GM23338 (cell line): ENCODE measurements at regions not wholly inside any gene's neighbourhood (a gene's known extent, or its start where the extent isn't known, plus 50 kb on each side); places are given as distances from the start of the nearest gene placed in this dataset.

Source experiments
- ATAC-seq: fragments of 200-7000 bp; cut with Tn5 transposase; 3 replicates; pipeline ENCODE4 v1.9.1; 2020
- DNase-seq: peaks from one replicate; pipeline ENCODE4 v3.0.0-alpha.2; 2015; ENCODE audit warnings: low spot score
- H2AFZ ChIP-seq: fragments of 200-600 bp; sonication (generic); 2 replicates; pipeline ENCODE4 v1.8.0; 2016; ENCODE audit warnings: antibody characterized with exemption, mild to moderate bottlenecking, moderate library complexity
- H3F3A ChIP-seq: fragments of 200-600 bp; sonication (generic); replicated peaks from 2 replicates; pipeline ENCODE4 v1.8.0; 2017; ENCODE audit warnings: antibody characterized with exemption, mixed run types, low read depth
- H3K27ac ChIP-seq: fragments of 200-600 bp; sonication (generic); 2 replicates; pipeline ENCODE4 v1.6.1; 2016; ENCODE audit warnings: low read depth
- H3K27me3 ChIP-seq: fragments of 200-600 bp; sonication (generic); 2 replicates; pipeline ENCODE4 v1.8.0; 2016; ENCODE audit warnings: mild to moderate bottlenecking, mixed run types, moderate library complexity; ENCODE audit not compliant: insufficient read depth
- H3K36me3 ChIP-seq: fragments of 200-600 bp; sonication (generic); 2 replicates; pipeline ENCODE4 v1.8.0; 2016; ENCODE audit warnings: mild to moderate bottlenecking; ENCODE audit not compliant: insufficient read depth
- H3K4me1 ChIP-seq: fragments of 200-600 bp; sonication (generic); 2 replicates; pipeline ENCODE4 v1.8.0; 2016; ENCODE audit warnings: mild to moderate bottlenecking, moderate library complexity; ENCODE audit not compliant: insufficient read depth
- H3K4me2 ChIP-seq: fragments of 200-600 bp; sonication (generic); 2 replicates; pipeline ENCODE4 v1.7.1; 2017; ENCODE audit warnings: mixed run types
- H3K4me3 ChIP-seq: fragments of 200-600 bp; sonication (generic); 2 replicates; pipeline ENCODE4 v1.6.1; 2016; ENCODE audit warnings: mixed run types
- H3K79me2 ChIP-seq: fragments of 200-600 bp; sonication (generic); replicated peaks from 2 replicates; pipeline ENCODE4 v1.8.0; 2017; ENCODE audit warnings: mild to moderate bottlenecking; ENCODE audit not compliant: insufficient read depth
- H3K9me2 ChIP-seq: fragments of 200-600 bp; sonication (generic); 2 replicates; pipeline ENCODE4 v1.8.0; 2017; ENCODE audit not compliant: insufficient read depth
- H4K20me1 ChIP-seq: fragments of 200-600 bp; sonication (generic); replicated peaks from 2 replicates; pipeline ENCODE4 v1.8.0; 2017; ENCODE audit warnings: mild to moderate bottlenecking; ENCODE audit not compliant: insufficient read depth
- H3K27ac Mint-ChIP-seq: 2 replicates; pipeline ENCODE4 v1.8.0; 2020; ENCODE audit warnings: inconsistent platforms, mild to moderate bottlenecking, moderate library complexity, mixed read lengths
- H3K27me3 Mint-ChIP-seq: 3 replicates; pipeline ENCODE4 v1.8.0; 2022; ENCODE audit warnings: low read depth, mild to moderate bottlenecking, moderate library complexity, mixed read lengths, inconsistent platforms; ENCODE audit not compliant: insufficient read depth, poor library complexity
- H3K36me3 Mint-ChIP-seq: 3 replicates; pipeline ENCODE4 v1.8.0; 2021; ENCODE audit warnings: low read depth, mild to moderate bottlenecking, inconsistent platforms, moderate library complexity, mixed read lengths
- H3K4me1 Mint-ChIP-seq: 3 replicates; pipeline ENCODE4 v1.8.0; 2020; ENCODE audit warnings: mild to moderate bottlenecking, inconsistent platforms, mixed read lengths
- H3K4me3 Mint-ChIP-seq: 3 replicates; pipeline ENCODE4 v1.8.0; 2021; ENCODE audit warnings: moderate library complexity, mild to moderate bottlenecking, inconsistent platforms, mixed read lengths
- H3K9me3 Mint-ChIP-seq: 3 replicates; pipeline ENCODE4 v1.8.0; 2020; ENCODE audit warnings: moderate library complexity, mild to moderate bottlenecking, inconsistent platforms, mixed read lengths
- CREB1 ChIP-seq: fragments of 250-450 bp; sonication (Bioruptor Pico); IDR thresholded peaks from 2 replicates; pipeline ENCODE4 v1.5.0; 2020; ENCODE audit warnings: low read depth, mild to moderate bottlenecking, moderate library complexity
- EZH2phosphoT487 ChIP-seq: fragments of 200-600 bp; sonication (generic); IDR thresholded peaks from one replicate; pipeline ENCODE4 v1.8.1; 2018; ENCODE audit warnings: antibody characterized with exemption; ENCODE audit not compliant: unreplicated experiment
- JUNB ChIP-seq: IDR thresholded peaks from one replicate; pipeline ENCODE4 v1.6.1; 2016; ENCODE audit warnings: antibody characterized with exemption; ENCODE audit not compliant: unreplicated experiment
- NANOG ChIP-seq: IDR thresholded peaks from 2 replicates; pipeline ENCODE4 v1.6.1; 2016; ENCODE audit warnings: antibody characterized with exemption, borderline replicate concordance
- POLR2AphosphoS5 ChIP-seq: IDR thresholded peaks from 2 replicates; pipeline ENCODE4 v1.6.1; 2016; ENCODE audit warnings: antibody characterized with exemption, low read depth
- STAT1 ChIP-seq: IDR thresholded peaks from one replicate; pipeline ENCODE4 v1.6.1; 2016; ENCODE audit warnings: antibody characterized with exemption; ENCODE audit not compliant: unreplicated experiment
- ZNF114 ChIP-seq: fragments of 250-450 bp; sonication (Bioruptor Pico); IDR thresholded peaks from 2 replicates; pipeline ENCODE4 v1.5.0; 2020; ENCODE audit warnings: mild to moderate bottlenecking, moderate library complexity
- ZNF331 ChIP-seq: fragments of 250-450 bp; sonication (Bioruptor Pico); IDR thresholded peaks from 2 replicates; pipeline ENCODE4 v1.5.0; 2020; ENCODE audit warnings: low read depth, mild to moderate bottlenecking, moderate library complexity
- TF ChIP-seq, protein P1 (sequence below): IDR thresholded peaks from 2 replicates; pipeline ENCODE4 v1.6.1; 2016; ENCODE audit warnings: antibody characterized with exemption
- TF ChIP-seq, protein P2 (sequence below), 2 experiments: fragments of 200-600 bp in 1 of 2; sonication (generic) in 1 of 2; conservative IDR thresholded peaks; 2 replicates each; pipeline versions ENCODE4 v1.5.1 to v1.6.1; 2016 to 2017; ENCODE audit warnings: antibody characterized with exemption in 2 of 2, low read depth in 2 of 2, mild to moderate bottlenecking in 2 of 2, moderate library complexity in 1 of 2
- TF ChIP-seq, protein P3 (sequence below): fragments of 250-450 bp; sonication (Bioruptor Pico); IDR thresholded peaks from 2 replicates; pipeline ENCODE4 v1.5.0; 2020; ENCODE audit warnings: mild to moderate bottlenecking, moderate library complexity

DNA sequence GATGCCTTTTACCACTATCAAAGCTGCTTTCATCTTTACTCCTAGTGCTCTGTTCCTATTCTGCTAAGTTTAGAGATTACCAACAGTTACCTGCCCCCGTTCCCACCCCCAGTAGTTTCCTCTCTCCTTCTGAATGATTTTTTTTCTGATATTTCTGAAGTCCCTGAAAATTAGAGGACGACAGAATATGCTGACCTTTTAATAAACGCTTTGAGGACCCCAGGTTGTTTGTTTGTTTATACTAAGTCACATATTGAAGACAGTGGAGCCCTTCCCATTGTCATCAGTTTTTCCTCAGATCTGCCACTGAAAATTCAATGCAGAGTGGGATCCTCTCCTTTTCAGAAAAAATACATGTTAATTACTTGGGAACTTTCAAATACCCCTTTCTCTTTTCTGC is 1039.3 kb upstream of the AGA start:
- Histone ChIP-seq H3K4me3 (no peak overlapping the region), H3K27me3 (no peaks in the 10 kb centered on the region), H3K79me2 (no peaks in the 10 kb centered on the region), H2AFZ (no peak overlapping the region), H3K27ac (no peak overlapping the region), H3F3A (no peaks in the 10 kb centered on the region), H4K20me1 (no peaks in the 10 kb centered on the region), H3K4me2 (no peak overlapping the region), H3K4me1 (no peaks in the 10 kb centered on the region), H3K36me3 (no peaks in the 10 kb centered on the region), H3K9me2 (no peaks in the 10 kb centered on the region)
- Mint-ChIP-seq H3K4me1 (peaks cover 3% of the 10 kb centered on the region; the same call in 1 of the 3 replicates), H3K36me3 (no peaks in the 10 kb centered on the region), H3K4me3 (no peak overlapping the region), H3K27me3 (no peaks in the 10 kb centered on the region), H3K27ac (no peak overlapping the region; the same call in 1 of the 2 replicates), H3K9me3 (no peaks in the 10 kb centered on the region)
- DNase-seq (no peak), ATAC-seq (no peak)
- TF ChIP-seq STAT1 (no peak), JUNB (no peak), ZNF114 (CRISPR knock-in tag) (no peak), NANOG (no peak), EZH2phosphoT487 (no peak), ZNF331 (CRISPR knock-in tag) (no peak)
- TF ChIP-seq, protein P1, sequence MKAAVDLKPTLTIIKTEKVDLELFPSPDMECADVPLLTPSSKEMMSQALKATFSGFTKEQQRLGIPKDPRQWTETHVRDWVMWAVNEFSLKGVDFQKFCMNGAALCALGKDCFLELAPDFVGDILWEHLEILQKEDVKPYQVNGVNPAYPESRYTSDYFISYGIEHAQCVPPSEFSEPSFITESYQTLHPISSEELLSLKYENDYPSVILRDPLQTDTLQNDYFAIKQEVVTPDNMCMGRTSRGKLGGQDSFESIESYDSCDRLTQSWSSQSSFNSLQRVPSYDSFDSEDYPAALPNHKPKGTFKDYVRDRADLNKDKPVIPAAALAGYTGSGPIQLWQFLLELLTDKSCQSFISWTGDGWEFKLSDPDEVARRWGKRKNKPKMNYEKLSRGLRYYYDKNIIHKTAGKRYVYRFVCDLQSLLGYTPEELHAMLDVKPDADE, result no peak

DNA sequence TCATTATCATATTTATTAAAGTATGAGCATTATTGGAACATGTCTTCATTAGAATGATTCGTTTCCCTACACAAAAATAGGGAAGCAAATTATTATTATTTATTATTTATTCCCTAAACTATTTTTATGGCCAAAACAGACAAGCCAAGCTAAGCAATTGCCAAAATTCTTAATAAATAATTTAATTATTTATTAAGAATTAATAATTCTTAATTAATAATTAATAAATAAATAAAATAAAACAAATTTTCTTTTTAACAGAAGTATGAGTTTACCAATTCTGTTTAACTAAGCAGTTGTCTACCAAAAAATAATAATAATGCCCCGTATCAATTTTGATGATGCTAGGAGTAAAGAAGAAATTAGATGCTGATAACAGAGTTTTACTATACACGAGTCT is 1080.8 kb upstream of the AGA start:
- no peak for DNase-seq
- no peaks in the 10 kb centered on the region for H3K9me3 Mint-ChIP-seq
- H3K9me2 ChIP-seq, result no peaks in the 10 kb centered on the region
- ATAC-seq, result no peak
- no peaks in the 10 kb centered on the region for H4K20me1 ChIP-seq
- H3K4me1 Mint-ChIP-seq, result no peaks in the 10 kb centered on the region
- no peak overlapping the region for H2AFZ ChIP-seq
- no peaks in the 10 kb centered on the region for H3K36me3 Mint-ChIP-seq
- H3K4me3 Mint-ChIP-seq, result no peak overlapping the region
- no peak overlapping the region for H3K27ac ChIP-seq
- no peaks in the 10 kb centered on the region for H3K27me3 ChIP-seq
- H3K27ac Mint-ChIP-seq, result no peak overlapping the region
- H3K36me3 ChIP-seq, result no peaks in the 10 kb centered on the region
- H3K4me2 ChIP-seq, result no peak overlapping the region
- no peaks in the 10 kb centered on the region for H3K27me3 Mint-ChIP-seq
- H3K4me1 ChIP-seq, result no peaks in the 10 kb centered on the region
- no peaks in the 10 kb centered on the region for H3F3A ChIP-seq
- no peak overlapping the region for H3K4me3 ChIP-seq
- H3K79me2 ChIP-seq, result no peaks in the 10 kb centered on the region
- TF ChIP-seq NANOG (no peak), ZNF114 (CRISPR knock-in tag) (no peak), POLR2AphosphoS5 (no peak), STAT1 (no peak), CREB1 (CRISPR knock-in tag) (no peak)
- TF ChIP-seq, protein P2, sequence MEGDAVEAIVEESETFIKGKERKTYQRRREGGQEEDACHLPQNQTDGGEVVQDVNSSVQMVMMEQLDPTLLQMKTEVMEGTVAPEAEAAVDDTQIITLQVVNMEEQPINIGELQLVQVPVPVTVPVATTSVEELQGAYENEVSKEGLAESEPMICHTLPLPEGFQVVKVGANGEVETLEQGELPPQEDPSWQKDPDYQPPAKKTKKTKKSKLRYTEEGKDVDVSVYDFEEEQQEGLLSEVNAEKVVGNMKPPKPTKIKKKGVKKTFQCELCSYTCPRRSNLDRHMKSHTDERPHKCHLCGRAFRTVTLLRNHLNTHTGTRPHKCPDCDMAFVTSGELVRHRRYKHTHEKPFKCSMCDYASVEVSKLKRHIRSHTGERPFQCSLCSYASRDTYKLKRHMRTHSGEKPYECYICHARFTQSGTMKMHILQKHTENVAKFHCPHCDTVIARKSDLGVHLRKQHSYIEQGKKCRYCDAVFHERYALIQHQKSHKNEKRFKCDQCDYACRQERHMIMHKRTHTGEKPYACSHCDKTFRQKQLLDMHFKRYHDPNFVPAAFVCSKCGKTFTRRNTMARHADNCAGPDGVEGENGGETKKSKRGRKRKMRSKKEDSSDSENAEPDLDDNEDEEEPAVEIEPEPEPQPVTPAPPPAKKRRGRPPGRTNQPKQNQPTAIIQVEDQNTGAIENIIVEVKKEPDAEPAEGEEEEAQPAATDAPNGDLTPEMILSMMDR (conservative IDR thresholded peaks at IDR 0.05; ENCODE audit: low read depth in 2 of 2), result no peak
- TF ChIP-seq, protein P3, sequence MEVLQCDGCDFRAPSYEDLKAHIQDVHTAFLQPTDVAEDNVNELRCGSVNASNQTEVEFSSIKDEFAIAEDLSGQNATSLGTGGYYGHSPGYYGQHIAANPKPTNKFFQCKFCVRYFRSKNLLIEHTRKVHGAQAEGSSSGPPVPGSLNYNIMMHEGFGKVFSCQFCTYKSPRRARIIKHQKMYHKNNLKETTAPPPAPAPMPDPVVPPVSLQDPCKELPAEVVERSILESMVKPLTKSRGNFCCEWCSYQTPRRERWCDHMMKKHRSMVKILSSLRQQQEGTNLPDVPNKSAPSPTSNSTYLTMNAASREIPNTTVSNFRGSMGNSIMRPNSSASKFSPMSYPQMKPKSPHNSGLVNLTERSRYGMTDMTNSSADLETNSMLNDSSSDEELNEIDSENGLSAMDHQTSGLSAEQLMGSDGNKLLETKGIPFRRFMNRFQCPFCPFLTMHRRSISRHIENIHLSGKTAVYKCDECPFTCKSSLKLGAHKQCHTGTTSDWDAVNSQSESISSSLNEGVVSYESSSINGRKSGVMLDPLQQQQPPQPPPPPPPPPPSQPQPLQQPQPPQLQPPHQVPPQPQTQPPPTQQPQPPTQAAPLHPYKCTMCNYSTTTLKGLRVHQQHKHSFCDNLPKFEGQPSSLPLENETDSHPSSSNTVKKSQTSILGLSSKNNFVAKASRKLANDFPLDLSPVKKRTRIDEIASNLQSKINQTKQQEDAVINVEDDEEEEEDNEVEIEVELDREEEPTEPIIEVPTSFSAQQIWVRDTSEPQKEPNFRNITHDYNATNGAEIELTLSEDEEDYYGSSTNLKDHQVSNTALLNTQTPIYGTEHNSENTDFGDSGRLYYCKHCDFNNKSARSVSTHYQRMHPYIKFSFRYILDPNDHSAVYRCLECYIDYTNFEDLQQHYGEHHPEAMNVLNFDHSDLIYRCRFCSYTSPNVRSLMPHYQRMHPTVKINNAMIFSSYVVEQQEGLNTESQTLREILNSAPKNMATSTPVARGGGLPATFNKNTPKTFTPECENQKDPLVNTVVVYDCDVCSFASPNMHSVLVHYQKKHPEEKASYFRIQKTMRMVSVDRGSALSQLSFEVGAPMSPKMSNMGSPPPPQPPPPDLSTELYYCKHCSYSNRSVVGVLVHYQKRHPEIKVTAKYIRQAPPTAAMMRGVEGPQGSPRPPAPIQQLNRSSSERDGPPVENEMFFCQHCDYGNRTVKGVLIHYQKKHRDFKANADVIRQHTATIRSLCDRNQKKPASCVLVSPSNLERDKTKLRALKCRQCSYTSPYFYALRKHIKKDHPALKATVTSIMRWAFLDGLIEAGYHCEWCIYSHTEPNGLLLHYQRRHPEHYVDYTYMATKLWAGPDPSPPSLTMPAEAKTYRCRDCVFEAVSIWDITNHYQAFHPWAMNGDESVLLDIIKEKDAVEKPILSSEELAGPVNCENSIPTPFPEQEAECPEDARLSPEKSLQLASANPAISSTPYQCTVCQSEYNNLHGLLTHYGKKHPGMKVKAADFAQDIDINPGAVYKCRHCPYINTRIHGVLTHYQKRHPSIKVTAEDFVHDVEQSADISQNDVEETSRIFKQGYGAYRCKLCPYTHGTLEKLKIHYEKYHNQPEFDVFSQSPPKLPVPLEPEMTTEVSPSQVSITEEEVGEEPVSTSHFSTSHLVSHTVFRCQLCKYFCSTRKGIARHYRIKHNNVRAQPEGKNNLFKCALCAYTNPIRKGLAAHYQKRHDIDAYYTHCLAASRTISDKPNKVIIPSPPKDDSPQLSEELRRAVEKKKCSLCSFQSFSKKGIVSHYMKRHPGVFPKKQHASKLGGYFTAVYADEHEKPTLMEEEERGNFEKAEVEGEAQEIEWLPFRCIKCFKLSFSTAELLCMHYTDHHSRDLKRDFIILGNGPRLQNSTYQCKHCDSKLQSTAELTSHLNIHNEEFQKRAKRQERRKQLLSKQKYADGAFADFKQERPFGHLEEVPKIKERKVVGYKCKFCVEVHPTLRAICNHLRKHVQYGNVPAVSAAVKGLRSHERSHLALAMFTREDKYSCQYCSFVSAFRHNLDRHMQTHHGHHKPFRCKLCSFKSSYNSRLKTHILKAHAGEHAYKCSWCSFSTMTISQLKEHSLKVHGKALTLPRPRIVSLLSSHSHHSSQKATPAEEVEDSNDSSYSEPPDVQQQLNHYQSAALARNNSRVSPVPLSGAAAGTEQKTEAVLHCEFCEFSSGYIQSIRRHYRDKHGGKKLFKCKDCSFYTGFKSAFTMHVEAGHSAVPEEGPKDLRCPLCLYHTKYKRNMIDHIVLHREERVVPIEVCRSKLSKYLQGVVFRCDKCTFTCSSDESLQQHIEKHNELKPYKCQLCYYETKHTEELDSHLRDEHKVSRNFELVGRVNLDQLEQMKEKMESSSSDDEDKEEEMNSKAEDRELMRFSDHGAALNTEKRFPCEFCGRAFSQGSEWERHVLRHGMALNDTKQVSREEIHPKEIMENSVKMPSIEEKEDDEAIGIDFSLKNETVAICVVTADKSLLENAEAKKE, result no peak
